AG04450 (cell line): ENCODE measurements at regions not wholly inside any gene's neighbourhood (a gene's known extent, or its start where the extent isn't known, plus 50 kb on each side); places are given as distances from the start of the nearest gene placed in this dataset.
"Not testable (repeated sequence)": the region's sequence is repeated elsewhere in the genome, so short reads cannot be mapped to it uniquely, and the experiment has no call there.

Experiments used
- CTCF ChIA-PET: fragments of 300-600, 350-600 bp; formaldehyde crosslinking; extraction: SDS; loops from one replicate; lab custom pipeline; 2022; ENCODE audit warnings: antibody characterized with exemption, inconsistent platforms; lab: Charles Lee
- POLR2A ChIA-PET: fragments of 350-600 bp; formaldehyde crosslinking; extraction: SDS; loops from one replicate; lab custom pipeline; 2021; ENCODE audit warnings: antibody characterized with exemption, inconsistent platforms; lab: Yijun Ruan, JAX
- DNase-seq: peaks from one replicate; pipeline ENCODE4 v3.0.0-alpha.2; 2011; ENCODE audit warnings: low read depth, low spot score
- H3K27ac ChIP-seq: one replicate; pipeline ENCODE4 v1.5.1; 2012; ENCODE audit warnings: low read depth, low read length, control low read depth
- H3K27me3 ChIP-seq: one replicate; pipeline ENCODE4 v1.6.0; 2012; ENCODE audit warnings: low read length; ENCODE audit not compliant: control insufficient read depth, insufficient read depth
- H3K4me3 ChIP-seq: 2 replicates; pipeline ENCODE4 v1.5.1; 2011; ENCODE audit warnings: mild to moderate bottlenecking, low read depth, low read length, control low read depth
- H3K9me3 ChIP-seq: 2 replicates; pipeline ENCODE4 v1.5.1; 2012; ENCODE audit warnings: low read length; ENCODE audit not compliant: control insufficient read depth, insufficient read depth
- CTCF ChIP-seq: IDR thresholded peaks from 2 replicates; pipeline ENCODE4 v1.5.1; 2011; ENCODE audit warnings: low read depth, low read length, control low read depth, inconsistent platforms

GRCh38 chr9:129412814-129413536 lies 207.9 kb downstream of the C9orf50 start:
- H3K9me3 ChIP-seq = peaks cover 5% of the 10 kb centered on the region
- peak overlapping the region; percentile 97 for H3K27ac ChIP-seq
- H3K27me3 ChIP-seq = no peaks in the 10 kb centered on the region
- no peak for TF ChIP-seq CTCF
- ChIA-PET CTCF (no interaction called here), POLR2A (interaction anchor here (0.6 kb wide), 1 partner anchor 235 kb away, joined by 3 read pairs; the partner anchor contains the start of gene IER5L)
- no peak for DNase-seq
- peak overlapping the region; percentile 25; the same call in 1 of the 2 replicates for H3K4me3 ChIP-seq

- CTCF ChIA-PET, H3K4me3 ChIP-seq: not testable (repeated sequence)
Observed at GRCh38 chr9:129412176-129412813, 208.6 kb downstream of the C9orf50 start.

GRCh38 chr9:129411501-129412175 lies 209.3 kb downstream of the C9orf50 start:
- CTCF ChIA-PET = no interaction called here
- Histone ChIP-seq H3K27ac (no peak overlapping the region), H3K9me3 (peaks cover 5% of the 10 kb centered on the region), H3K27me3 (no peaks in the 10 kb centered on the region), H3K4me3 (no peak overlapping the region)
- DNase-seq = no peak
- POLR2A ChIA-PET = no interaction called here
- no peak for TF ChIP-seq CTCF

More at GRCh38 chr9:129412176-129412813, 208.6 kb downstream of the C9orf50 start:
- H3K9me3 ChIP-seq, H3K27me3 ChIP-seq, DNase-seq: not testable (repeated sequence)
- POLR2A ChIA-PET = interaction anchor here (0.6 kb wide), 1 partner anchor 234 kb away, joined by 3 read pairs; the partner anchor contains the start of gene IER5L
- H3K27ac ChIP-seq = peak overlapping the region; percentile 97

- TF ChIP-seq CTCF = no peak
- Histone ChIP-seq H3K27ac (no peak overlapping the region), H3K9me3 (peaks cover 5% of the 10 kb centered on the region), H3K27me3 (no peaks in the 10 kb centered on the region), H3K4me3 (no peak overlapping the region)
- DNase-seq = no peak
- ChIA-PET POLR2A (no interaction called here), CTCF (no interaction called here)
Observed at GRCh38 chr9:129410226-129410625, 210.7 kb downstream of the C9orf50 start.

- Histone ChIP-seq H3K27me3 (no peaks in the 10 kb centered on the region), H3K9me3 (peaks cover 5% of the 10 kb centered on the region), H3K4me3 (no peak overlapping the region), H3K27ac (no peak overlapping the region)
- ChIA-PET POLR2A (no interaction called here), CTCF (interaction anchor here (0.5 kb wide), 1 partner anchor 235 kb away, joined by 3 read pairs; no protein-coding TSS in a partner anchor)
- no peak for TF ChIP-seq CTCF
- no peak for DNase-seq
Observed at GRCh38 chr9:129408535-129409215, 212.2 kb downstream of the C9orf50 start.
